GM23248 (cell line): ENCODE measurements at regions not wholly inside any gene's neighbourhood (a gene's known extent, or its start where the extent isn't known, plus 50 kb on each side); places are given as distances from the start of the nearest gene placed in this dataset.

ENCODE experiments used
- DNase-seq: peaks from one replicate; pipeline ENCODE4 v3.0.0-alpha.2; 2015
- H2AFZ ChIP-seq: fragments of 200-600 bp; sonication (generic); 2 replicates; pipeline ENCODE4 v1.6.1; 2016; ENCODE audit warnings: antibody characterized with exemption
- H3F3A ChIP-seq: fragments of 200-600 bp; sonication (generic); 2 replicates; pipeline ENCODE4 v1.6.1; 2016; ENCODE audit warnings: mild to moderate bottlenecking, antibody characterized with exemption, mixed run types; ENCODE audit not compliant: insufficient read depth
- H3K27ac ChIP-seq: fragments of 200-600 bp; sonication (generic); 2 replicates; pipeline ENCODE4 v1.5.1; 2016; ENCODE audit warnings: mild to moderate bottlenecking
- H3K27me3 ChIP-seq: fragments of 200-600 bp; sonication (generic); replicated peaks from 2 replicates; pipeline ENCODE4 v1.6.1; 2016; ENCODE audit warnings: mild to moderate bottlenecking; ENCODE audit not compliant: insufficient read depth
- H3K36me3 ChIP-seq: fragments of 200-600 bp; sonication (generic); 2 replicates; pipeline ENCODE4 v1.6.1; 2016; ENCODE audit warnings: low read depth, mild to moderate bottlenecking
- H3K4me1 ChIP-seq: fragments of 200-600 bp; sonication (generic); 2 replicates; pipeline ENCODE4 v1.6.1; 2016; ENCODE audit warnings: mild to moderate bottlenecking; ENCODE audit not compliant: insufficient read depth
- H3K4me2 ChIP-seq: fragments of 200-600 bp; sonication (generic); one replicate; pipeline ENCODE4 v1.6.1; 2016; ENCODE audit warnings: mild to moderate bottlenecking; ENCODE audit not compliant: unreplicated experiment
- H3K4me3 ChIP-seq: fragments of 200-600 bp; sonication (generic); 2 replicates; pipeline ENCODE4 v1.5.1; 2016; ENCODE audit warnings: mild to moderate bottlenecking
- H3K79me2 ChIP-seq: fragments of 200-600 bp; sonication (generic); 2 replicates; pipeline ENCODE4 v1.6.1; 2016; ENCODE audit warnings: mild to moderate bottlenecking; ENCODE audit not compliant: insufficient read depth
- H3K9ac ChIP-seq: fragments of 200-600 bp; sonication (generic); 2 replicates; pipeline ENCODE4 v1.6.1; 2016; ENCODE audit warnings: mild to moderate bottlenecking
- H3K9me2 ChIP-seq: fragments of 200-600 bp; sonication (generic); 2 replicates; pipeline ENCODE4 v1.6.1; 2016; ENCODE audit warnings: mixed run types, mild to moderate bottlenecking, moderate library complexity; ENCODE audit not compliant: insufficient read depth
- H3K9me3 ChIP-seq: fragments of 200-600 bp; sonication (generic); one replicate; pipeline ENCODE4 v1.6.1; 2017; ENCODE audit warnings: low read depth
- H4K20me1 ChIP-seq: fragments of 200-600 bp; sonication (generic); 2 replicates; pipeline ENCODE4 v1.6.0; 2016; ENCODE audit not compliant: insufficient read depth
- EZH2 ChIP-seq: fragments of 200-600 bp; sonication (generic); IDR thresholded peaks from 2 replicates; pipeline ENCODE4 v1.6.1; 2018; ENCODE audit warnings: antibody characterized with exemption, mild to moderate bottlenecking; ENCODE audit not compliant: insufficient read depth, poor library complexity, severe bottlenecking
- EZH2phosphoT487 ChIP-seq: fragments of 200-600 bp; sonication (generic); IDR thresholded peaks from 2 replicates; pipeline ENCODE4 v1.6.1; 2018; ENCODE audit warnings: antibody characterized with exemption, moderate library complexity, mild to moderate bottlenecking, low read depth; ENCODE audit not compliant: insufficient read depth
- WGBS, 2 experiments: methylation state at CpG; one replicate each; pipeline ENCODE4 v1.1.6; 2015 to 2017; ENCODE audit warnings: low lambda C conversion rate in 2 of 2, low coverage in 1 of 2; ENCODE audit errors: missing lambda C conversion rate in 2 of 2; 5-methylcytosine and 5-hydroxymethylcytosine counted together
- in situ Hi-C: fragments of 300-500 bp; cut with MboI; formaldehyde crosslinking; loops from 2 replicates; pipeline ENCODE4 v1.15.0; 2020

DNA sequence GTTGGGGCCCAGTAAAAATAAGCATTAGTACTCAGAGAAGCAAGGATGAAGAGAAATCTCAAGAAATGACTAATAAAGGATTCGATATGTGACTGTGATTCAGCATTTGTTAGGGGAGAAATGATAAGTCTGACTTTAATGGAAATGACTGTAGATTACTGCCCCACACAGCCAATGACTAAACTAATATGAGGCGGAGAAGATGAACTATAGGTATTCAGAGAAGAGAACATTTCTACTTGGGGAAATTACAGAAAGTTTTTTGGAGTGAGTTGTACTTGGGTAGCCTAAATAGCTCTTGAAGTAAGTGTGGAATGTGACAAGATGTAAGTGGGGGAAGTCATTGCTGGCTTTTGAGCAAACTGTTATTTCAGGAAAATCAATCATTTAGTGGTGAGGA, 380.0 kb downstream of the PDCD6IP start:
- in situ Hi-C loops: no loop called here
- Histone ChIP-seq H3K4me1 (no peaks in the 10 kb centered on the region), H2AFZ (no peak overlapping the region), H3K9me2 (no peaks in the 10 kb centered on the region), H3K27me3 (no peaks in the 10 kb centered on the region), H4K20me1 (no peaks in the 10 kb centered on the region), H3K9me3 (no peaks in the 10 kb centered on the region), H3K4me3 (no peak overlapping the region), H3K27ac (no peak overlapping the region), H3K9ac (no peak overlapping the region), H3F3A (no peaks in the 10 kb centered on the region), H3K79me2 (no peaks in the 10 kb centered on the region), H3K36me3 (no peaks in the 10 kb centered on the region), H3K4me2 (no peak overlapping the region)
- no peak for TF ChIP-seq EZH2
- TF ChIP-seq EZH2phosphoT487: no peak
- DNase-seq: peak; percentile 4
- WGBS, 2 experiments: 18 to 39% methylated on average over 2 of the region's 2 CpGs

DNA sequence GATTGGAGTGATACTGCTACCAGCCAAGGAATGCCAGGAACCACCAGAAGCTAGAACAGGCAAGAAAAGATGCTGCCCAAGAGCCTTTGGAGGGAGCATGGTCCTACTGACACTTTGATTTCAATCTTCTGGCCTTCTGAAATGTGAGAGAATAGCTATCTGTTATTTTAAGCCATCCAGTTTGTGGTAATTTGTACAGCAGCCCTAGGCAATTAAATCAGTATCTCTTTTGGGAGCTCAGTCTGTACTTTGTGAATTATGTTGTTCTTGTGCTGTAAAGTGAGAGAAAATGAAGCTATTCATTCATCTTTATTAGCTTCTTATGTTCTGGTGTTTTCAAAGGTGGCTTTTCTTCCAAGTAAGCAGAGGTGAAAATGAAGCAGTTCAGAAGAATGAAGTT, 381.3 kb downstream of the PDCD6IP start:
- in situ Hi-C loops: no loop called here
- no peaks in the 10 kb centered on the region for H3K9me3 ChIP-seq
- TF ChIP-seq EZH2 (no peak), EZH2phosphoT487 (no peak)
- no peaks in the 10 kb centered on the region for H3F3A ChIP-seq
- no peaks in the 10 kb centered on the region for H3K36me3 ChIP-seq
- H3K4me3 ChIP-seq: no peak overlapping the region
- H3K27ac ChIP-seq: no peak overlapping the region
- no peaks in the 10 kb centered on the region for H3K27me3 ChIP-seq
- no peaks in the 10 kb centered on the region for H3K9me2 ChIP-seq
- H3K9ac ChIP-seq: no peak overlapping the region
- no peak overlapping the region for H3K4me2 ChIP-seq
- no peak for DNase-seq
- no peaks in the 10 kb centered on the region for H4K20me1 ChIP-seq
- H2AFZ ChIP-seq: no peak overlapping the region
- H3K4me1 ChIP-seq: no peaks in the 10 kb centered on the region
- H3K79me2 ChIP-seq: no peaks in the 10 kb centered on the region

DNA sequence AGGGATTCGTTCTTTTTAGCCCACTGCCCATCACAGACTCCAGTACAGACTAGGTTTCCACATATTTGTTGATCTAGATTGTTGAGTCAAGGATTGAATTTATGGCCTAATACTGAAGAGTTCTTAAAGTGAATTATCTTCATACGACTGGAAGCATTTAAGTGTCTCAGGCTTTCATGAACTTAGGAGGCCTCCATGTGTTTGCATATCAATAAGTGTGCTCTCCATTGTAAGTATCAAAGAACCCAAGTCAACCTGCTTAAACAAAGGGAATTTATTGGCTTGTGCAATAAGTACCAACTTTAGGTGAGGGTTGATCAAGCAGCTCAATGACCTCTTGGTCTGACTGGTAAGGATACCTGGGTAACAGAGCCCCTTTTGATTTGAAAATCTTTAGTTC, 382.1 kb downstream of the PDCD6IP start:
- Histone ChIP-seq H3K4me3 (no peak overlapping the region), H3K36me3 (no peaks in the 10 kb centered on the region), H3K27ac (no peak overlapping the region), H3K9me2 (no peaks in the 10 kb centered on the region), H3F3A (no peaks in the 10 kb centered on the region), H3K79me2 (no peaks in the 10 kb centered on the region), H2AFZ (no peak overlapping the region), H4K20me1 (no peaks in the 10 kb centered on the region), H3K27me3 (no peaks in the 10 kb centered on the region), H3K4me1 (no peaks in the 10 kb centered on the region), H3K9me3 (no peaks in the 10 kb centered on the region), H3K9ac (no peak overlapping the region), H3K4me2 (no peak overlapping the region)
- no peak for DNase-seq
- 6 to 10% methylated on average over 2 of the region's 2 CpGs for WGBS, 2 experiments
- in situ Hi-C loops: no loop called here
- TF ChIP-seq EZH2: no peak
- no peak for TF ChIP-seq EZH2phosphoT487

DNA sequence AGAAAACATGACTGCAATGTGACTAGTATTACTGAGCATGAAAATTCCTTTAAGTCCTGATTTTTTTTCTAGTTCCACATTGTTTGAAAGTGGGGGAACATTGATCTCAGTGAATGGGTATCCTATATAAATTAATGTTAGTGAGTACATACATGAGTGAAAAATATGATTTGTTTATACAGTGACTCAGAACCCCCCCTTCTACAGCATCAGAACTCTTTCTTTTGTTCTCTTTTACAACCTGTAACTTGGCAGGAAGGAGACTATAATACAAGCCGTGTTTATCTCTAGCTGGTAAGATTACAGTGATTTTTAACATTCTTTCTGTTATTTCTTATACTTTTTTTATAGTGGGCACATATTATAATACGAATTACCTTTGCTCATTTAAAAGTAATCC, 384.7 kb downstream of the PDCD6IP start:
- WGBS, 2 experiments: 3% methylated on average over 2 of the region's 2 CpGs
- in situ Hi-C loops: no loop called here
- no peak for TF ChIP-seq EZH2phosphoT487
- TF ChIP-seq EZH2: no peak
- Histone ChIP-seq H3F3A (no peaks in the 10 kb centered on the region), H3K27me3 (no peaks in the 10 kb centered on the region), H3K79me2 (no peaks in the 10 kb centered on the region), H3K9me3 (no peaks in the 10 kb centered on the region), H3K4me3 (no peak overlapping the region), H3K36me3 (no peaks in the 10 kb centered on the region), H3K4me2 (no peak overlapping the region), H3K4me1 (no peaks in the 10 kb centered on the region), H3K9ac (no peak overlapping the region), H2AFZ (no peak overlapping the region), H3K9me2 (no peaks in the 10 kb centered on the region), H4K20me1 (no peaks in the 10 kb centered on the region), H3K27ac (no peak overlapping the region)
- DNase-seq: no peak

DNA sequence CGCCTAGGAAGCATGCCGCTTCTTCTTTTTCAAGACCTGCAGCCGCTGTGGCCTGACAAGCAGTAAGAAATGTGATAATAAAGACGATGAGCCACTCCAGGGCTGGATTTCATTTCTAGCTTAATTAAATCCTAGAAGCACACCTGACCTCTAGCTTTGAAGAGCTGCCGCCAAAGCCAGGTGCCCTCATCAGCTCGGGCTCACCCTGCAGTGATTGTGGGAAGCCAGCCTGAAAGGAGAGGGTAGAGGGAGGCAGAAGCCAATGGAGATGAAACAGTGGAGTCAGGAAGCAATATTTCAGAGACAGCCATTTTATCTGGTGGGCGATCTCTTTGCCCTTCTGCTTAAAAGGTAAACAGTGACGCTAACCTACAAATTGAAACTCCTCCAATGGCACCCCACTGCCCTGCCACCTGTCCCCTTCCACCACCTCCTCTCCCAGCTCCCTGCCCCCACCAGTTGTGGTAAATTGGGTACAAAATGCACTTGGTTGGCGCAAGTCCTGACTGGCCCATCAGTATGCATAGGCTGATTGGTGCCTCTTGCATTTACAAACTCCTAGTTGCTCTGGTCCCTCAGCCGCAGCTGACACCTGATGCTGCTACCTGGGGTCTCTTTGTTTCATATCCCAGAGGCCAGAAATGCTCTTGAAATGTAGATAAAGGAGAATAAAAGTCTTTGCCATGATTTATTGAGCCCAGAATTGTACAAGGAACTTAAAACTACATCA, 385.3 kb downstream of the PDCD6IP start:
- H3K9me3 ChIP-seq: no peaks in the 10 kb centered on the region
- H3K27me3 ChIP-seq: no peaks in the 10 kb centered on the region
- DNase-seq: no peak
- H3K9me2 ChIP-seq: no peaks in the 10 kb centered on the region
- H3K27ac ChIP-seq: no peak overlapping the region
- no peak overlapping the region for H2AFZ ChIP-seq
- 13 to 15% methylated on average over 10 of the region's 10 CpGs for WGBS, 2 experiments
- H3K9ac ChIP-seq: no peak overlapping the region
- no peak for TF ChIP-seq EZH2
- TF ChIP-seq EZH2phosphoT487: no peak
- no peaks in the 10 kb centered on the region for H3K4me1 ChIP-seq
- H3K4me2 ChIP-seq: no peak overlapping the region
- no peaks in the 10 kb centered on the region for H3F3A ChIP-seq
- no peak overlapping the region for H3K4me3 ChIP-seq
- no peaks in the 10 kb centered on the region for H3K79me2 ChIP-seq
- no peaks in the 10 kb centered on the region for H4K20me1 ChIP-seq
- in situ Hi-C loops: no loop called here
- no peaks in the 10 kb centered on the region for H3K36me3 ChIP-seq
